Hippocampal formation (tissue), 2 donors: ENCODE measurements at regions not wholly inside any gene's neighbourhood (a gene's known extent, or its start where the extent isn't known, plus 50 kb on each side); places are given as distances from the start of the nearest gene placed in this dataset.

ENCODE experiments used
- DNase-seq, 2 donors: peaks; one replicate each; lab custom pipeline; 2025; lab: John Stamatoyannopoulos, UW

DNA sequence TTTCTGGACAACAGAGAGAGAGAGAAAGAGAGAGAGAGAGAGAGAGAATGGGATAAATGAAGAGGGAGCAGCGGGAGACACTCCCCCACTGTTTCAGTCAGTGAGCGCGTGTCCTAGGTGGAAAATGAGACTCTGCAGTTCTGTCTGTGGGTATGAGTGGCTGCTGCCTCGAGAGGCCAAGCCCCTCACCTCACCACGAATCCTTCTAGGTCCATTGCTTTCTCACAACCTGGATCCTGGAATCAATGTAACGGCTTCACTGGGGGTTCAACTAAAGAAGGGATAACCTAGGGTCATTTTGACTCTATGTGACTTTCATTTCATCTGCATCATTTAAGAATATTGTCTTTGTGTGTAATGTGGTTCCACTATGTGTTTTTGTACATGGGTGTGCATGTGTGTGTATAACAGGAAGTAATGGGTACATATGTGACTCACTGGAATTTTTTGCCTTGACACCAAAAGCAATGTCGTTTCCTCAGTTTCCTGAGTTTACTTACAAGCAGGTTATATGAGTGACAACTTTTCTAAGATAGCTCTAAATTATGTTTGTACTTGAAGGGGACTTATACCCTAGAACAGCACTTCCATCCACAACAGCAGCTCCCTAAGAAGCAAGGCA is 221.4 kb upstream of the TRIB2 start:
- DNase-seq, result no peak

DNA sequence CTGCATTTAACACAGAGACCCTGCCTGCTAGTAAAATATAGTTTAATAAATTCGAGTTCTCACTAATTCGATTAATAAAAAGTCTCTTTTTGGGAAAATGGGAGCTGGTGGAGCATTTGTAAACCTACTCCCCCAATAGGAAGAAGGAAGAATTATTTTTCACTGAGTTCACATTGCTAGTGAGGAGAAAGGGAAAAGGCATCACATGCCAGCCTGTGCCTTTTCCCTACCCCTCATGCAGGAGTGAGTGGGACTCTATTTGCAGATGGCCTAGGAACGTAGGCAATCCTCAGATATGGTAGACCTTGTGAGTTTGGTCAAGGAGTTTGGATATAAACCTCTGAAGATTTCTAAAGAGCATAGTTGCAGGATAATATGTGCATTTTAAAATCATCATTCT is 218.4 kb upstream of the TRIB2 start:
- no peak for DNase-seq

DNA sequence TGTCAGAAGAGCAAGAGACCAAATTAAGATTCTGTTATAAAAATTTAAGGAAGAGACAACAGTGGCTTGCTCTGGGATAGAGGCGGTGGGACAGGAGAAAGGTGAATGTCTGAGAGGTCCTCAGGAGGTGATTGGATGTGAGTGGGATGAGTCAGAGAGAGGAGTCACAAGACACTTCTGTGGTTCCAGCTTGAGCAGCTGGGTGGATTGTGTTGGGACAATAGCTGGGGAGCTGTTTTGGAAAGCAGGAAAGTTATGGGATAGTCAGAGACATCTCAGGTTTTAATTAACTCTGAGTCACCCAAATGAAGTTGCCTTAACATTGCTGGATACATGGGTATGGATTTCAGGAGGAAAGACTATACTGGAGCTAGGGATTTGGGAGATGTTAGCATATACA is 218.0 kb upstream of the TRIB2 start:
- DNase-seq, result no peak

DNA sequence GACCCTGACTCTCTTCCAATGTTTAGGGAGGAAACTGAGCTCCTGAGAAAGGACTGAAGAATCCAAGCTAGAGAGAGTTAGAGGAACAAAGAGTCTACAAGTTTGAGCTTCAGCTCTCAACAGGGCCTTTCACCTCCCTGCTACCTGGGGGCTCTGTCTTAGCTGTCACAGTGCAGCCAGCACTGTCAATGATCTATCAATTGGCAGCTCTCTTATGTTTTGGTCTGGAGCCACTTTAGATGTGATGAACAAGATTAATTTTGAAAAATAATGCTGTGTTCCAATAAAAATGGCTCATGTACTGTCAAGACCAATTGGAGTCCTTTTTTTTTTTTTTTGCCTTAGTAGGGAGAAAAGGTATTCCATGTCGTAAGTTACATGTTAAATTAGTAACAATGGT is 215.8 kb upstream of the TRIB2 start:
- no peak for DNase-seq

DNA sequence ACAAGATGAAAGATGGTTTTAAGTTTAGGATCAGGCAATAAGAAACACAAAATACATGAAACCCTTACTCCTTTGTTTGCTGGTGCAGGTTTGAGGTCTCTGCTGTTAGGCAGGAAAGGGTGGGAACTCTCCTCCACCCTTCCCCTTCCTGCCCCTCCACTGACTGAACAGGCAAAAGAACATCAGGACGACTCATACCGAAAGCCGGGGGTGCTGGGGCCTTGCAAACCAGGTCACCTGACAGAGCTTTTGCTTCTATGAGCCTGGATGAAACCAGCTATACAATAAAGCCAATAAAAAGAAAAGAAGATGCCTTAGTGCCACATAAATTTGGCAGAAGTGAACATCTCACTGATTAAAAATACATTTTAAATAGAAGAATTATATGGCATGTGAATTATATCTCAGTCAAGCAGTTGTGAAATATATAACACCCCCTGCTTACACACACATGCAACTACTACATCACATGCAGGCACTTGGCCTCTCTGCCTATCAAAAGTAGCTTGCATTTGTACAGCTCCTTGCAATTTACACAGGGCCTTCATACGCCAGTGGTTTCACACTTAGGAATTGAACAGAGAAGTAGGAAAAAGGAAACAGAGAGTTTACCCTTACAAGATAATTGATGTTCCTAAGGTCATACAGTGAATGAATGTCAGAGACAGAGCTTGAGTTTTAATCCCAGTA is 215.1 kb upstream of the TRIB2 start:
- no peak for DNase-seq

DNA sequence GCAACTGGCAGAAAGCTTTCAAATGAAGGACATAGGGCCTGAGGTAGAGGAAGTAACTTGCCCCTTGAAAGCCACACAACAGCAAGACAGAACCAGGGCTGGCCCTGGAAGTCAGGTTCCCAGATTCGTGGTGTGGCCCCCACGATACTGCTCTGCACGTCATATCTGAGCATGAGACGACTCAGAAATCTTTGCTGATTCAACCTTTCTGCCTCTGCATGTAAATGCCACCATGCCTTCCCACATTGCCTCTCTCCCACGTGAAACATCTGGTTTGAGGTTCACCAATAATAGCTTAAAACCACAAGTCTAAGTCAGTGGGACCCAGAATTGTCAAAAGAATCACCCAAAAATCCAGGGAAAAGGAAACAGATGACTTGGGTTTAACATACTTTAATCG is 214.0 kb upstream of the TRIB2 start:
- DNase-seq, result no peak

DNA sequence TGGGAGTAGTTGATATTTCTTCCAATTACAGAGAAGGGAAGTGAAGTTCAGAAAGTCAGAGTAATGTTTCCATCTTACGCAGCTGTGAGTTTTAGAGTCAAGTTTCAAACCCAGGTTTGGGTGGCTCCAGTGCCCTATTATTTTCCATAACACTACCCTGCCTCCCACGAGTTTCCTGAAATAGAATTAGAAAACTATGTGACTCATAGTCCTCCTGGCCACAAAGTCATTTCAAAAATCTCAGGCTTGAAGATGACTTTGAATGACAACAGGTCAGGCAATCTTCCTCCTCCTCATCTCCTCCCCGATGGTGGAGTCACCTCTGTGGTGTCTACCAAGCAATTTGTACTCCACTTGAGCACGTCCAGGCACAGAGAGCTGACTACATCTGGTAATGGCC is 212.3 kb upstream of the TRIB2 start:
- DNase-seq, result no peak

DNA sequence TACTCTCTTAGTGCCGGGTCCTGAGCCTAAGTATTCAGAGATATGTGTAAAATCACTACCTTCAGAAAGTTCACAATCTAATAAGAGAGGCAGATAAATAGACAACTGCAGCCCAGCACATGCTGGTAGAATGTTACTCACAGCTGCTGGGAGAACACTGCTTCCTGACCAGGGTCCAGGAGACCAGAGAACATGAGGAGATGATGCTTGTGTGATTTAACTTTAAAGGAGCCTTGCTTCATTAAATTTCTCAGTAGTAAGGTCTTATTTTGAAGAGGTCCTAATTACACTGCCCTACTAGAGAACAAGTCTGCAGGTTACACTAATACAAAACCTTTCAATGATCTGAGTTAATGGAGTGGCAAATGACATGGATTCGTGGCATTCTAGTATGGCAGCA is 209.9 kb upstream of the TRIB2 start:
- DNase-seq, result no peak

DNA sequence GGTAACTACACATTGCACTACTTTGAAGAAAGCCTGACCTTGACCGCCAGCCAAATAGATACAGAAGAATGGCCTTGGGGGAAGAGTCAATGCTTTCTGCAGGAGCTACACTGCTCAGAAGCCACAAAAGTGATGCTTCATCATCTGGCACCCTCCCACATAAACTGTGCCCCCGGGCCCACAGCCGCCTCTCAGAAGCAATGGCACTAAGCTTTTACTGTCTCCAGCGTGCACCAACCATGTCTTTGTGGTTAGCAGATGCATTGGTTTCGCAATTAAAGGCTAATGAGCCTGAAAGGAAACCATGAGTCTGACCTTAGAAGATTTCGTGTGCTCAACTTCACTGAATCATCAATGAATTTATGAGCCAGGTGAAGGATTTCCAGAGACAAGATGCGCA is 209.4 kb upstream of the TRIB2 start:
- DNase-seq, result no peak

DNA sequence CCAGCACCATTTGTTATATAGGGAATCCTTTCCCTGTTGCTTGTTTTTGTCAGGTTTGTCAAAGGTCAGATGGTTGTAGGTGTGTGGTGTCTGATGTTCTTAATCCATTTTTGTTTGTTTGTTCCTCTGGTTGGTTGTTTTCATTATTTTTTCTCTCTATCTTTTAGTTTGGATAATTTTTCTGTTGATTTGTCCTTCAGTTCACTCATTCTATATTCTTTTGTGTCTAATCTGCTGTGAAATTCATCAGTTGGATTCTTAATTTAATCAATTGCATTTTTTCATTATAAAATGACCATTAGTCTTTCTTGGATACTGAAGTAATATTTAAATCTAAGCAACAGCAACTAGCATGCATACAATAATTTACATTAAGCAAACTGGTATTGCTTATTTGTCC is 206.7 kb upstream of the TRIB2 start:
- no peak for DNase-seq

DNA sequence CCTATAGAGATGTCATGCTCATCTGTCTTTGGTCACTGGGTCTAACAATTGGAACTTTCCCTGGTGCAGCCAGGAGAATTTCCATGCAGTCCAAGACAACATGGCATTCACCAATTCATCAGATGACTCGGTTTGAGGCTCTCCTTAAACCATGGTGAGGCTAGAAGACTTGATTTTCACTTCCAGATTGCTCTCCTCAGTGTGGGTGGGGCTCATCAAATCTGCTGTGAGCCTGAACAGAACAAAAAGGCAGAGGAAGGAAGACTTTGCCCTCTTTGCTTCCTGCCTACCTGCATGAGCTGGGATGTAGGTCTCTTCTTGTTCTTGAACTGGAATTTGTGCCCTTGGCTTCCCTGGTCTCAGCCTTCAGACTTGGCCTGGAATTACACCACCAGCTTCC is 203.4 kb upstream of the TRIB2 start:
- no peak for DNase-seq

DNA sequence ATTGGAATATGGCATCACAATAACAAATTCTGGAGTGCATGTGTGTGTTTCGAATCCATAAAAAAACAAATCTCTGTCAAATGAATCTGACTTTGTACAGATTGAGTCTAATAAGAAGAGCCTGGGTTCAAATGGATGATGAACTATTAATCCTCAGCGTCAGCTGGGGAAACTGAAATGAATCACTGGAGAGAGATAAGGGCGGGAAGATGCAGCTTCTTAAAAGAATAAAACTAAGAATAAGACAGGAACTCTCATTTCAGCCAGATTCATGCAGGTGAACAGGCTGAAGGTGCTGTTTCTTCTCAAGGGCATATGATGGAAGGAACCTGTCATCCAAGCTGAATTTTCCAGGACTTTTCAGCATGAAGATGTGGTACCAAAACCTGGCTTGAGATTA is 202.6 kb upstream of the TRIB2 start:
- no peak for DNase-seq

DNA sequence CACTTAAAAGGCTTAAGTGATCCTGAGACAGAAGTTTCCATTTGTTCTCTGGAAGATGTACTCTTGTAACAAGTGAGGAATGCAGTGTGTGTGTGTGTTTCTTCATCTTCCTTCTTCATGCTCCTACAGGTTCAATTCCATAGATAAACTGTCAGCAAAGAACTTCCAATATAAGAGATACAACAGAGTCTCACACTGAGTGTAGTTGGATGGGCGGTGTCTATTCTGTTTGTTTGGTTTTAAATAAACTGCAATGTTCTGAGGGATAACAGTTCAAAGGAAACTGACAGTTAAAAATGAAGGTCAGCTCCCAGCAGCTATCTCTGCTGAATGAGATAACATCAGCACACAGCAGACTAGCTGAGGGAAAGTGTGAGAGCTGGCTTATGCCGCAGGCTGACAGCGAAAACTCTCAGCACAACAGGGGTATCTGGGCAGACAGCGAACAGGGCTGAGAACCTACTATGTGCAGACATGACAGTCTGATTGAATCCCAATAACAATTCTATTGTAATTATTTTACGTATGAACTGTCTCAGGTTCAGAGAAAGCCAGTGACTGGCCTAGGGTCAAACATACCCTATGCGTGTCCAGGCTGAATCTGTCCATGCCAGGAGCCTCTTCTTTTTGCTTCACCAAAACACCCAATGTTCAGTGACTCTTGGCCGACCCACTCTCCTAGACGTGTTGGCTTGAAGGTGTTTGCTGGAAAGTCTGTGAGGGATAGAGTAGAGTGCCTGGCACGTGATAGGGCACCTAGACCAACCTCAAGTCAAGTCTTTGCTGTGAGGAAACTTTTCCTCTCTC is 201.9 kb upstream of the TRIB2 start:
- no peak for DNase-seq

DNA sequence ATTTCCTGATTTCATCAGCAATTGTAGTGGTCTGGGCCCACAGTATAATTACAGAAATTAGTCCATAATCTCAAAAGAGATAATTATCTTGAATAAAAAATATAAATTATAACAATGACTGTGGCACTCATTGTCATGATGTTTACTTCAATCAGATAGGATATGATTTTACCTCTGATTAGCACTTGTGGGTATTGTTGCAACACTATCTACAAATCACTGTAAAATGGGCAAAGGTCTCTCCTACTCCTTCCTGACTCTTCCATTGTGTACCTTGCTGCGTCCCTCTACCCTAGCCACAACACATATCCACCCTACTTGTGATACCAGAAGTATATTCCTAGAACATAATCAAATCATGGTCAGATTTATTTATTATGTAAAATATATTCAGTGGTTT is 200.9 kb upstream of the TRIB2 start:
- DNase-seq, result no peak

DNA sequence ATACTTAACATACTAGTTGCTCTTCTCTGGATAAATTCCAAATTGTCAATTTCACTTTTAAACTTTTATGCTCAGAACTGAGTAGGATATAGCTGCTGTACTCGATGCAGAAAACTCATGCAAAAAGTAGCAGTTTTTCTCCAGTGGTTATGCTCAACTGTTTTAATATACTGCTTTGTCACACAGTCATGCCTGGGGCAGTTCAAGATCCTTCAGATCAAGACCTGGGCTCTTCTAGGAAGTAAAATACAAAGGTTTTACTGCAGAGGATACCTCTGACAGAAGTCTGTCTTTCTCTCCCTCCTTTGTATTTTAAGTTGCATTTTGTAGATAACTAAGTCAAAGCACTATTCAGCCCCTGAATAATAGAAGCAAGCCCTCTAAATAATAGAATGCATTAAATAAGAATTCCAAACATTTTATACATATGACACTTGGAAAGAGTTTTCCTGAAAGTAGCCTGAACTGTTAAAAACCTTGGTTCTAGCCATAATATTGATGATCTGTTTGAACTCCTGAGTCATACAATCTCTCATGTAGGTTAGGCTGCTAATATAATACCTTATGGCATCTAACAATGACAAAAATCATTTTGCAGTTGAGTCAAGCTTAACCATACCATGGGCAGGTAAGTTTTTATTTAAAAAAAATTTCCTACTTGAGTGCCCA is 183.3 kb upstream of the TRIB2 start:
- no peak for DNase-seq

DNA sequence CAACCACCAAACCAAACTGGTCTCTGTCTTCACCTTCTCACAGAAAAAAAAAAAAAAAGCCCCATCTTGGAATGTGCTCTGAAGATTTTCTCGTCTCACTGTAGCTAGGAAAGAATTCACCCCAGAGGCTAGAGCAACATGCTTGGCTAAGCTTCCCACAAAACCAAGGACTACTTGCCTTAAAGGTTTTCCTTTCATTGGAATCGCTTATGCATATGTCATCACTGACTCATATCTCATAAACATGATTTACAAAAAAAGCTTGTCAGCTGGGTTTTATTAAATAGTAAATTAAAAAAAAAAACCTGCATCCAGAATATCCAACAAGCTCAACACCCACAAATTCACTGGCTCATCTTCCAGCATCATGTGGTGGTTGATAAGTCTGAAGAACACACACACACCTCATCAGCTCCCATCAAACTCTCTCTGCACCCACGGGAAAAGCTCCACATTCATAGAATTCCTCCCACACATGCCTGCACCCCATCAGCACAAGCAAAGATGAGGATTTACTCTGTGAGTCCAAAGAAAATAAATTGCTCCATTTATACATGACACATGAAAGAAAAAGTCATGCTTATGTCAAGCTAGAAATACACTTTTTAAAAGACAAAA is 182.0 kb upstream of the TRIB2 start:
- no peak for DNase-seq

DNA sequence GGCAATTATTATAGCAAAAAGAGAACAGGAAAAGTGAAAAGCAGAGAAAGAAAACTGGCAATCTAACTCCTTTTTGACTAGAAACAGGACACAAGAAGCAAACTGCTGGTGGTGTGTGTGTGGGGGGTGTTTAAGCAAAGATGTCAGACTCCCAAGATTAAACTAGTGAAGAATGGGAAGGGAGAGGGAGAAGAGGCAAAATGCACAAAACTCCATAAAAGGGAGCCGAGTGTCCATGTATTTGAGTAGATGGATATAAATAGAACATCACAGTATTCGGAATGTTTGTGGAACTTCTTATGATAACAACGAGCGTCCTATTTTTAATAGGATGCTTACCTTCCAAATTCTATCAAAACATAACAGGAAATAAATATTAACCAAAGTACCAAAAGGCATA is 179.8 kb upstream of the TRIB2 start:
- no peak for DNase-seq

DNA sequence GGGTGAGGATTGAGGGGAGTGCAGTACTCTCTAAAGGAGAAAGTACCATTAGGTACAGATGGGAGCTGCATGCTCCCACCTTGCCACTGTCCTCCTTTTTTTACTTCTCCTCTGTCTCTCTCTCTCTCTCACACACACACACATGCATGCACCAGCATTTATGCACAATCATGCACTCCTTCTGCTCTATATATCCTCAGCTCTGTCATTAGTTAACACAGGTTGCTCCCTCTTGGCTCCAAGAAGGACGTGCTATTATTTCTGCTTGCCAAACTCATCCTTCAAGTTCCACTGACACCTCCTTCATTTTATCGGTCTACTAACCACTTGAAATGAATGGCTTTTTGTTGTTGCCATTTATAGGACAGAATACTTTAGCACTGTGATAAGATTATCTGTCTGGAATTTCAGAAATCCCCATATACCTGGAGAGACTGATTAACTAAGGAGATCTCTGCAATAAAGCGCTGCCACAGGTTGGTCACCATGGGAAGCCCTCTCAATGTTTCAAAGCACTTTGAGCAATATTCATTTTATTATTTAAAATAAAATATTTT is 178.5 kb upstream of the TRIB2 start:
- no peak for DNase-seq

DNA sequence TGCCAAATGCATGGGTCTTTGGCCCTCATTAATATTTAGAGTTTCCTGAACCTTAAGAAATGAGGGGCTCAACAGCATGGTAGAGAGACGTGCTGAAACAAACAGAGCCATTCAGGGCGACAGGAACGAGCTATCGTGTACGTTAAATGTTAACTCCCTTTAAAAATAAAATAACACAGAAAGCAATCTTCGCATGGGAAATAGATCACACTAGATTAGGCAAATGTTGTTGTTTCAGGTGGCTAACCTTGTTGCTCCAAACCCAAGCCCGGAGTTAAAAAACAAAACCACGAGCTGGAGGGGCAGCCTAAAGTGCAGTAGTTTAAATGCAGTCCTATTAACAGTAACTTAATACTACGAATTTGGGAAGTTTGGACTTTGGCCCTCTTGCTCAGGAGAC is 177.4 kb upstream of the TRIB2 start:
- no peak for DNase-seq

DNA sequence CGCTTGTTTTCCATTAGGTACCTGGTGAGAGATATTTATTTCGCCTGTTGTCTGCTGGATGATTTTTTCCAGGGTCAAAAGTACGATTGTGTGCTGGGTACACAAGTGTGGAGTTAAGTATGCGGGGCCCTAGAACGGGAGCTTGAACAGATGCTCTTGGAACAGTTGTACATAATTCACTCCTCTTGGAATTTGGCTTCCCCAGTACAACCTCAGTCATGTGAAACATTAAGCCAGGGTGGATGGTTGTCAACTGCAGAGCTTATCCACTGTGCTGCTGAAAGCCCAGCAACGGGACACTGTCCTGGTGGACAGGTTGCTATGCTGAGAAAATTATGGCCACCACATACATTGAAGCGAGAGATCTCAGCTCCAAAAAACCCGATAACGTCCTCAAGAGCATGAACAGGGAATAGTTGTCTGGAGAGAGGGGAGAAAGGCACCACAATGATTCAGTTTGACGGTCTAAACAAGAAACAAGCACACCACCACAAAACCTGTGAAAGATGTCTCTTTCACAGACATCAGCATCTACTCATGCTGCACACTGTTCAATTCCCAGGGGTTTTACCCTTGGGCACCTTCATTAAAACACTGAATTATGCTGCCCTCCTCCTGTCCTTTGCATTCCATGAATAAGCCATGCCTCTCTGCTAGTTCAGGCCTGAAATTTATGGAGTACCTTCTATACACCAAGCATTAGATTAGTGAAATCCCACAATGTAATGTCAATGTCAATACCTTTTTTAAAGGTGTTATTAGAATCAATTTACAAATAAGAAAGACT is 176.8 kb upstream of the TRIB2 start:
- DNase-seq, result no peak
